Suprapubic skin (tissue), 3 donors: ENCODE measurements at regions not wholly inside any gene's neighbourhood (a gene's known extent, or its start where the extent isn't known, plus 50 kb on each side); places are given as distances from the start of the nearest gene placed in this dataset.

Source experiments
- POLR2A ChIP-seq, 2 donors: fragments of 450-650 bp; IDR thresholded peaks; one replicate each; pipeline ENCODE4 v1.6.1; 2017; ENCODE audit warnings: antibody characterized with exemption in 2 of 2, mild to moderate bottlenecking in 2 of 2, moderate library complexity in 2 of 2
- TF ChIP-seq, protein P1 (sequence below), 2 donors: fragments of 200-600 bp in 1 of 2; fragments of 450-650 bp in 1 of 2; sonication (generic) in 1 of 2; IDR thresholded peaks; one replicate each; pipeline ENCODE4 v1.5.1; 2016 to 2019; ENCODE audit warnings: antibody characterized with exemption in 2 of 2, mild to moderate bottlenecking in 1 of 2, moderate library complexity in 1 of 2

DNA sequence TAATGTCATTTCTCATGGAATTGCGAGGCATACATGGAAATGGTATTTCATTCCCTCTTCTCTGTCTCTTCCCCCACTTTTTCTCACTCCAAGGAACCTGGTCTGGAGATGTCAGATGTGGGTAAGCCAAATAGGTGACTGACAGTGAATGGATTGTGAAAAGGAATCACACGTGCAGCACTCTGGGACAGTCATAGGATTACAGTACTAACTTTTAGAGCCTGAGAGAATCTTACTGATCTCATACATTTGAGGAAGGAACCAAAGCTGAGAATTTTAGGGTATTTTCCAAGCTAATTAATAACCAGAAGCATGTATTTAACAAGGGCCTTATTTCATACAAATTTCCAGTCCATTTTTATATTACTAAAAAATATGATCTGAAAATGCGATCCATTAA, 58.1 kb upstream of the ERBB4 start:
- TF ChIP-seq, protein P1, sequence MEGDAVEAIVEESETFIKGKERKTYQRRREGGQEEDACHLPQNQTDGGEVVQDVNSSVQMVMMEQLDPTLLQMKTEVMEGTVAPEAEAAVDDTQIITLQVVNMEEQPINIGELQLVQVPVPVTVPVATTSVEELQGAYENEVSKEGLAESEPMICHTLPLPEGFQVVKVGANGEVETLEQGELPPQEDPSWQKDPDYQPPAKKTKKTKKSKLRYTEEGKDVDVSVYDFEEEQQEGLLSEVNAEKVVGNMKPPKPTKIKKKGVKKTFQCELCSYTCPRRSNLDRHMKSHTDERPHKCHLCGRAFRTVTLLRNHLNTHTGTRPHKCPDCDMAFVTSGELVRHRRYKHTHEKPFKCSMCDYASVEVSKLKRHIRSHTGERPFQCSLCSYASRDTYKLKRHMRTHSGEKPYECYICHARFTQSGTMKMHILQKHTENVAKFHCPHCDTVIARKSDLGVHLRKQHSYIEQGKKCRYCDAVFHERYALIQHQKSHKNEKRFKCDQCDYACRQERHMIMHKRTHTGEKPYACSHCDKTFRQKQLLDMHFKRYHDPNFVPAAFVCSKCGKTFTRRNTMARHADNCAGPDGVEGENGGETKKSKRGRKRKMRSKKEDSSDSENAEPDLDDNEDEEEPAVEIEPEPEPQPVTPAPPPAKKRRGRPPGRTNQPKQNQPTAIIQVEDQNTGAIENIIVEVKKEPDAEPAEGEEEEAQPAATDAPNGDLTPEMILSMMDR (IDR thresholded peaks at IDR 0.05) = no peak
- TF ChIP-seq POLR2A (IDR thresholded peaks at IDR 0.05) = no peak
